ENCODE measurements at regions not wholly inside any gene's neighbourhood (a gene's known extent, or its start where the extent isn't known, plus 50 kb on each side); places are given as distances from the start of the nearest gene placed in this dataset.

DNA sequence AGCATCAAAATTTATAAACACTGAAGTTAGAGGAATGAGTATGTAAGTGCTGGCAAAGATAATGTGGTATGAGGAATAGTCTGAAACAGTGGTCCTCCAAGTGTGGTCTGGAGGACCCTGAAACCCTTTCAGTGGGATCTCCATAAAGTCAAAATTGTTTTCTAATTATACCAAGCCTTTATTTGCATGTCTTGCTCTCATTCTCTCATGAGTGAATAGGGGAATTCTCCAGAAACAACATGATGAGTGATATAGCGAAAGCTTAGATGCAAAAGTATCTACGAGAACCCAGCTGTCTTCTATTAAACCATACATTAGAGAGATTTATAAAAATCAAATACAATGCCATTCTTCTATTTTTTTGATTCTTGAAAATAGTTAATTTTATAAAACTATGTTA, 145.0 kb upstream of the RAG2 start (continued):
- TF ChIP-seq, protein P1, sequence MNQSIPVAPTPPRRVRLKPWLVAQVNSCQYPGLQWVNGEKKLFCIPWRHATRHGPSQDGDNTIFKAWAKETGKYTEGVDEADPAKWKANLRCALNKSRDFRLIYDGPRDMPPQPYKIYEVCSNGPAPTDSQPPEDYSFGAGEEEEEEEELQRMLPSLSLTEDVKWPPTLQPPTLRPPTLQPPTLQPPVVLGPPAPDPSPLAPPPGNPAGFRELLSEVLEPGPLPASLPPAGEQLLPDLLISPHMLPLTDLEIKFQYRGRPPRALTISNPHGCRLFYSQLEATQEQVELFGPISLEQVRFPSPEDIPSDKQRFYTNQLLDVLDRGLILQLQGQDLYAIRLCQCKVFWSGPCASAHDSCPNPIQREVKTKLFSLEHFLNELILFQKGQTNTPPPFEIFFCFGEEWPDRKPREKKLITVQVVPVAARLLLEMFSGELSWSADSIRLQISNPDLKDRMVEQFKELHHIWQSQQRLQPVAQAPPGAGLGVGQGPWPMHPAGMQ (IDR thresholded peaks at IDR 0.05; ENCODE audit: borderline replicate concordance): no peak
- TF ChIP-seq ZNF384 (IDR thresholded peaks at IDR 0.05; ENCODE audit: borderline replicate concordance, low read depth, low read length): no peak
- TF ChIP-seq CBX3 (IDR thresholded peaks at IDR 0.05; ENCODE audit: borderline replicate concordance, low read depth): no peak
- TF ChIP-seq BCL11A (IDR thresholded peaks at IDR 0.05; ENCODE audit: low read depth, low read length): peak; percentile 66; the same call in 1 of the 2 replicates
- no peak for TF ChIP-seq SPI1 (IDR thresholded peaks at IDR 0.05; ENCODE audit: borderline replicate concordance, insufficient read depth, low read depth, low read length)
- no peak for TF ChIP-seq NFXL1 (IDR thresholded peaks at IDR 0.05; ENCODE audit: borderline replicate concordance)
- TF ChIP-seq ZZZ3 (IDR thresholded peaks at IDR 0.05; ENCODE audit: control insufficient read depth, insufficient read length, low read depth): no peak
- no peak for TF ChIP-seq TCF7 (IDR thresholded peaks at IDR 0.05; ENCODE audit: borderline replicate concordance)
- no peak for TF ChIP-seq MTA2 (IDR thresholded peaks at IDR 0.05; ENCODE audit: low read depth)
- no peak for TF ChIP-seq SRF (IDR thresholded peaks at IDR 0.05; ENCODE audit: low read depth in 2 of 2, low read length in 2 of 2)
- TF ChIP-seq CHD1 (IDR thresholded peaks at IDR 0.05; ENCODE audit: low read depth, low read length): no peak
- peak; percentile 68 for TF ChIP-seq RUNX3 (IDR thresholded peaks at IDR 0.05; ENCODE audit: low read length)
- no peak for TF ChIP-seq SMAD5 (IDR thresholded peaks at IDR 0.05; ENCODE audit: low read depth)
- TF ChIP-seq TCF12 (IDR thresholded peaks at IDR 0.05; ENCODE audit: low read depth, low read length): peak; percentile 58; the same call in 1 of the 2 replicates
- peak; percentile 71 for TF ChIP-seq NFIC (IDR thresholded peaks at IDR 0.05; ENCODE audit: low read depth, low read length)
- TF ChIP-seq SIN3A (IDR thresholded peaks at IDR 0.05; ENCODE audit: low read depth, low read length): no peak
- no peak for TF ChIP-seq SUPT20H (IDR thresholded peaks at IDR 0.05; ENCODE audit: borderline replicate concordance, control insufficient read depth, low read depth, low read length)
- TF ChIP-seq HDGF (IDR thresholded peaks at IDR 0.05): no peak
- TF ChIP-seq, protein P2, sequence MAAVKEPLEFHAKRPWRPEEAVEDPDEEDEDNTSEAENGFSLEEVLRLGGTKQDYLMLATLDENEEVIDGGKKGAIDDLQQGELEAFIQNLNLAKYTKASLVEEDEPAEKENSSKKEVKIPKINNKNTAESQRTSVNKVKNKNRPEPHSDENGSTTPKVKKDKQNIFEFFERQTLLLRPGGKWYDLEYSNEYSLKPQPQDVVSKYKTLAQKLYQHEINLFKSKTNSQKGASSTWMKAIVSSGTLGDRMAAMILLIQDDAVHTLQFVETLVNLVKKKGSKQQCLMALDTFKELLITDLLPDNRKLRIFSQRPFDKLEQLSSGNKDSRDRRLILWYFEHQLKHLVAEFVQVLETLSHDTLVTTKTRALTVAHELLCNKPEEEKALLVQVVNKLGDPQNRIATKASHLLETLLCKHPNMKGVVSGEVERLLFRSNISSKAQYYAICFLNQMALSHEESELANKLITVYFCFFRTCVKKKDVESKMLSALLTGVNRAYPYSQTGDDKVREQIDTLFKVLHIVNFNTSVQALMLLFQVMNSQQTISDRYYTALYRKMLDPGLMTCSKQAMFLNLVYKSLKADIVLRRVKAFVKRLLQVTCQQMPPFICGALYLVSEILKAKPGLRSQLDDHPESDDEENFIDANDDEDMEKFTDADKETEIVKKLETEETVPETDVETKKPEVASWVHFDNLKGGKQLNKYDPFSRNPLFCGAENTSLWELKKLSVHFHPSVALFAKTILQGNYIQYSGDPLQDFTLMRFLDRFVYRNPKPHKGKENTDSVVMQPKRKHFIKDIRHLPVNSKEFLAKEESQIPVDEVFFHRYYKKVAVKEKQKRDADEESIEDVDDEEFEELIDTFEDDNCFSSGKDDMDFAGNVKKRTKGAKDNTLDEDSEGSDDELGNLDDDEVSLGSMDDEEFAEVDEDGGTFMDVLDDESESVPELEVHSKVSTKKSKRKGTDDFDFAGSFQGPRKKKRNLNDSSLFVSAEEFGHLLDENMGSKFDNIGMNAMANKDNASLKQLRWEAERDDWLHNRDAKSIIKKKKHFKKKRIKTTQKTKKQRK (IDR thresholded peaks at IDR 0.05; ENCODE audit: low read depth, low read length): no peak
- no peak for TF ChIP-seq CHD4 (IDR thresholded peaks at IDR 0.05)
- TF ChIP-seq TAF1 (IDR thresholded peaks at IDR 0.05; ENCODE audit: borderline replicate concordance, low read depth, low read length): no peak
- TF ChIP-seq CREM (IDR thresholded peaks at IDR 0.05; ENCODE audit: low read depth): peak; percentile 30; the same call in 1 of the 2 replicates
- no peak for TF ChIP-seq FOS (IDR thresholded peaks at IDR 0.05; ENCODE audit: borderline replicate concordance, extremely low read depth, insufficient read length)
- no peak for TF ChIP-seq ZBED1 (IDR thresholded peaks at IDR 0.05; ENCODE audit: borderline replicate concordance)
- TF ChIP-seq ATF7 (IDR thresholded peaks at IDR 0.05; ENCODE audit: low read depth): no peak
- TF ChIP-seq, protein P3, sequence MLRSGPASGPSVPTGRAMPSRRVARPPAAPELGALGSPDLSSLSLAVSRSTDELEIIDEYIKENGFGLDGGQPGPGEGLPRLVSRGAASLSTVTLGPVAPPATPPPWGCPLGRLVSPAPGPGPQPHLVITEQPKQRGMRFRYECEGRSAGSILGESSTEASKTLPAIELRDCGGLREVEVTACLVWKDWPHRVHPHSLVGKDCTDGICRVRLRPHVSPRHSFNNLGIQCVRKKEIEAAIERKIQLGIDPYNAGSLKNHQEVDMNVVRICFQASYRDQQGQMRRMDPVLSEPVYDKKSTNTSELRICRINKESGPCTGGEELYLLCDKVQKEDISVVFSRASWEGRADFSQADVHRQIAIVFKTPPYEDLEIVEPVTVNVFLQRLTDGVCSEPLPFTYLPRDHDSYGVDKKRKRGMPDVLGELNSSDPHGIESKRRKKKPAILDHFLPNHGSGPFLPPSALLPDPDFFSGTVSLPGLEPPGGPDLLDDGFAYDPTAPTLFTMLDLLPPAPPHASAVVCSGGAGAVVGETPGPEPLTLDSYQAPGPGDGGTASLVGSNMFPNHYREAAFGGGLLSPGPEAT (IDR thresholded peaks at IDR 0.05; ENCODE audit: low read depth): peak; percentile 47; the same call in 1 of the 2 replicates
- no peak for TF ChIP-seq HCFC1 (IDR thresholded peaks at IDR 0.05; ENCODE audit: low read length)
- TF ChIP-seq SUZ12 (IDR thresholded peaks at IDR 0.05; ENCODE audit: unreplicated experiment): no peak

Measured in GM12878 (cell line).